ENCODE measurements at regions not wholly inside any gene's neighbourhood (a gene's known extent, or its start where the extent isn't known, plus 50 kb on each side); places are given as distances from the start of the nearest gene placed in this dataset.

GRCh38 chr1:221841983-221842335, 100.1 kb upstream of the DUSP10 start:
- TF ChIP-seq POLR2AphosphoS5 (IDR thresholded peaks at IDR 0.05), result no peak
- TF ChIP-seq, protein P1, sequence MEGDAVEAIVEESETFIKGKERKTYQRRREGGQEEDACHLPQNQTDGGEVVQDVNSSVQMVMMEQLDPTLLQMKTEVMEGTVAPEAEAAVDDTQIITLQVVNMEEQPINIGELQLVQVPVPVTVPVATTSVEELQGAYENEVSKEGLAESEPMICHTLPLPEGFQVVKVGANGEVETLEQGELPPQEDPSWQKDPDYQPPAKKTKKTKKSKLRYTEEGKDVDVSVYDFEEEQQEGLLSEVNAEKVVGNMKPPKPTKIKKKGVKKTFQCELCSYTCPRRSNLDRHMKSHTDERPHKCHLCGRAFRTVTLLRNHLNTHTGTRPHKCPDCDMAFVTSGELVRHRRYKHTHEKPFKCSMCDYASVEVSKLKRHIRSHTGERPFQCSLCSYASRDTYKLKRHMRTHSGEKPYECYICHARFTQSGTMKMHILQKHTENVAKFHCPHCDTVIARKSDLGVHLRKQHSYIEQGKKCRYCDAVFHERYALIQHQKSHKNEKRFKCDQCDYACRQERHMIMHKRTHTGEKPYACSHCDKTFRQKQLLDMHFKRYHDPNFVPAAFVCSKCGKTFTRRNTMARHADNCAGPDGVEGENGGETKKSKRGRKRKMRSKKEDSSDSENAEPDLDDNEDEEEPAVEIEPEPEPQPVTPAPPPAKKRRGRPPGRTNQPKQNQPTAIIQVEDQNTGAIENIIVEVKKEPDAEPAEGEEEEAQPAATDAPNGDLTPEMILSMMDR (IDR thresholded peaks at IDR 0.05), result no peak
- no peak for TF ChIP-seq POLR2A (IDR thresholded peaks at IDR 0.05)
- no peak for TF ChIP-seq EP300 (IDR thresholded peaks at IDR 0.05)

All from sigmoid colon (tissue), 4 donors.